DMS114 treated with DMSO at 0.1 percent for 48 hours (cell line): ENCODE measurements at regions not wholly inside any gene's neighbourhood (a gene's known extent, or its start where the extent isn't known, plus 50 kb on each side); places are given as distances from the start of the nearest gene placed in this dataset.

ENCODE experiments used
- DNase-seq: peaks from one replicate; lab custom pipeline; 2025; ENCODE audit not compliant: unreplicated experiment; lab: John Stamatoyannopoulos, UW

- DNase-seq: no peak
Observed at GRCh38 chr12:89971880-89972279, 263.2 kb upstream of the ATP2B1 start.

GRCh38 chr12:89970722-89971121, 262.1 kb upstream of the ATP2B1 start:
- DNase-seq: no peak

- DNase-seq: no peak
Observed at GRCh38 chr12:89969093-89969492, 260.5 kb upstream of the ATP2B1 start.

GRCh38 chr12:89968151-89968700, 259.6 kb upstream of the ATP2B1 start:
- DNase-seq: no peak

- no peak for DNase-seq
Observed at GRCh38 chr12:89966495-89967240, 258.0 kb upstream of the ATP2B1 start.

- DNase-seq: no peak
Observed at GRCh38 chr12:89965993-89966392, 257.4 kb upstream of the ATP2B1 start.

- DNase-seq: no peak
Observed at GRCh38 chr12:89962648-89963047, 254.0 kb upstream of the ATP2B1 start.

- no peak for DNase-seq
Observed at GRCh38 chr12:89960607-89961394, 252.2 kb upstream of the ATP2B1 start.

GRCh38 chr12:89960011-89960507, 251.4 kb upstream of the ATP2B1 start:
- DNase-seq: no peak

GRCh38 chr12:89959179-89959578, 250.5 kb upstream of the ATP2B1 start:
- DNase-seq: no peak

GRCh38 chr12:89954259-89954658, 245.6 kb upstream of the ATP2B1 start:
- no peak for DNase-seq

GRCh38 chr12:89951694-89952060, 243.0 kb upstream of the ATP2B1 start:
- DNase-seq: no peak

- DNase-seq: no peak
Observed at GRCh38 chr12:89951050-89951693, 242.5 kb upstream of the ATP2B1 start.

GRCh38 chr12:89950421-89950820, 241.8 kb upstream of the ATP2B1 start:
- DNase-seq: no peak

- DNase-seq: no peak
Observed at GRCh38 chr12:89949457-89950195, 241.0 kb upstream of the ATP2B1 start.

- DNase-seq: no peak
Observed at GRCh38 chr12:89948271-89949175, 239.9 kb upstream of the ATP2B1 start.

GRCh38 chr12:89947437-89948270, 239.0 kb upstream of the ATP2B1 start:
- DNase-seq: no peak

- DNase-seq: no peak
Observed at GRCh38 chr12:89946518-89947135, 238.0 kb upstream of the ATP2B1 start.
